Heart left ventricle (tissue), 16 donors: ENCODE measurements at regions not wholly inside any gene's neighbourhood (a gene's known extent, or its start where the extent isn't known, plus 50 kb on each side); places are given as distances from the start of the nearest gene placed in this dataset.

Experiments used
- ATAC-seq, 4 donors: fragments of 200-7000 bp; cut with Tn5 transposase; one replicate each; pipeline ENCODE4 v1.9.1; 2020 to 2022; ENCODE audit warnings: moderate library complexity in 4 of 4, mild to moderate bottlenecking in 3 of 4, moderate number of reproducible peaks in 1 of 4
- DNase-seq, 5 donors: peaks; one replicate each; pipeline ENCODE4 v3.0.0-alpha.2; 2020
- H3K27ac ChIP-seq, 12 donors: fragments of 200-600 bp; sonication (generic) in 4 of 12; one replicate each; pipeline versions ENCODE4 v1.5.0 to v1.8.0; 2016 to 2022; ENCODE audit warnings: mild to moderate bottlenecking in 2 of 12
- H3K27me3 ChIP-seq, 9 donors: fragments of 200-600 bp; sonication (generic) in 2 of 9; one replicate each; pipeline versions ENCODE4 v1.5.1 to v1.8.0; 2016 to 2022; ENCODE audit warnings: mild to moderate bottlenecking in 3 of 9
- H3K36me3 ChIP-seq, 9 donors: fragments of 200-600 bp; sonication (generic) in 2 of 9; one replicate each; pipeline versions ENCODE4 v1.5.0 to v1.8.0; 2018 to 2022; ENCODE audit warnings: mild to moderate bottlenecking in 2 of 9
- H3K4me1 ChIP-seq, 12 donors: fragments of 200-600 bp; sonication (generic) in 4 of 12; one replicate each; pipeline versions ENCODE4 v1.5.0 to v1.8.0; 2016 to 2022; ENCODE audit warnings: mild to moderate bottlenecking in 3 of 12
- H3K4me3 ChIP-seq, 12 donors: fragments of 200-600 bp; sonication (generic) in 4 of 12; one replicate each; pipeline versions ENCODE4 v1.5.0 to v1.8.0; 2017 to 2022; ENCODE audit warnings: mild to moderate bottlenecking in 9 of 12, moderate library complexity in 4 of 12
- H3K9me3 ChIP-seq, 12 donors: fragments of 200-600 bp; sonication (generic) in 4 of 12; one replicate each; pipeline versions ENCODE4 v1.5.0 to v1.8.0; 2016 to 2022; ENCODE audit warnings: mild to moderate bottlenecking in 1 of 12
- CTCF ChIP-seq, 12 donors: fragments of 200-600 bp; sonication (generic) in 4 of 12; IDR thresholded peaks; one replicate each; pipeline versions ENCODE4 v1.5.0 to v1.8.0; 2018 to 2022; ENCODE audit warnings: antibody characterized with exemption in 12 of 12, mild to moderate bottlenecking in 5 of 12
- POLR2A ChIP-seq, 2 donors: fragments of 450-650 bp; IDR thresholded peaks; one replicate each; pipeline ENCODE4 v1.6.1; 2017; ENCODE audit warnings: antibody characterized with exemption in 2 of 2, mild to moderate bottlenecking in 2 of 2, moderate library complexity in 2 of 2
- WGBS, 4 donors: extraction: QIAGEN DNeasy Blood & Tissue Kit in 2 of 4; methylation state at CpG; one replicate each; pipeline versions ENCODE4 v1.1.5 to v1.1.7; 2013 to 2018; 5-methylcytosine and 5-hydroxymethylcytosine counted together
- intact Hi-C, 10 donors: fragments of 100-400 bp; cut with DNase I; formaldehyde crosslinking; loops; one replicate each; pipeline versions ENCODE4 v1.11.1 to v1.14.2; 2022
- donor health status: ischemic (EF 13 %, LVEDD 7.1; RV severe dilation, severe dysfunction).
- donor health status: healthy with polysubstance abuse.
- donor health status: DM: no; HTN: yes; CAD: no.
- donor health status: DM: no; HTN: no; CAD: no.
- donor health status: ischemic (EF 25% LVEDD 6.9; RV normal size, moderate dysfunction).
- donor health status: ischemic (EF 25% LVEDD 5.7; RV mildly dilated, moderate dysfunction).
- donor health status: healthy.
- donor health status: DM: yes; HTN: yes; CAD: no.
- donor health status: ischemic (EF 35%, LVEDD 5.7; RV mildly dilated, moderate dysfunction).
- donor health status: nonischemic (EF 11% LVEDD 7.7; RV severe dilation, severe dysfunction).
- donor health status: DM: yes; HTN: yes; CAD: no.
- donor health status: PGD.
- donor health status: ischemic (EF 29% LVEDD 5.4; RV normal size, mild dysfunction).
- donor health status: nonischemic (EF 23%, LVEDD 6.1; RV moderate dilation, normal function).

GRCh38 chr10:55224007-55224781 is 423.2 kb upstream of the PCDH15 start:
- Histone ChIP-seq H3K4me1 (no peaks in the 10 kb centered on the region), H3K4me3 (no peak overlapping the region), H3K9me3 (no peaks in the 10 kb centered on the region), H3K27ac (no peak overlapping the region), H3K27me3 (no peaks in the 10 kb centered on the region), H3K36me3 (no peaks in the 10 kb centered on the region)
- intact Hi-C loops, result no loop called here
- 76 to 91% (median 86%) methylated on average over 5 of the region's 5 CpGs for WGBS, 4 donors
- ATAC-seq (no peak), DNase-seq (no peak)
- no peak for TF ChIP-seq CTCF (IDR thresholded peaks at IDR 0.05)
- no peak for TF ChIP-seq POLR2A (IDR thresholded peaks at IDR 0.05)

GRCh38 chr10:55223352-55223751 is 422.3 kb upstream of the PCDH15 start:
- TF ChIP-seq CTCF (IDR thresholded peaks at IDR 0.05) (no peak), POLR2A (IDR thresholded peaks at IDR 0.05) (no peak)
- Histone ChIP-seq H3K36me3 (no peaks in the 10 kb centered on the region), H3K4me3 (no peak overlapping the region), H3K27ac (no peak overlapping the region), H3K4me1 (no peaks in the 10 kb centered on the region), H3K9me3 (no peaks in the 10 kb centered on the region), H3K27me3 (no peaks in the 10 kb centered on the region)
- WGBS, 4 donors, result 82 to 92% (median 86%) methylated on average over 2 of the region's 2 CpGs
- no peak for DNase-seq
- intact Hi-C loops, result no loop called here
- ATAC-seq, result no peak

- H3K27ac ChIP-seq, result no peak overlapping the region
- H3K36me3 ChIP-seq, result no peaks in the 10 kb centered on the region
- no peak overlapping the region for H3K4me3 ChIP-seq
- intact Hi-C loops, result no loop called here
- no peaks in the 10 kb centered on the region for H3K27me3 ChIP-seq
- TF ChIP-seq POLR2A (IDR thresholded peaks at IDR 0.05), result no peak
- H3K4me1 ChIP-seq, result no peaks in the 10 kb centered on the region
- no peak for ATAC-seq
- no peak for DNase-seq
- no peaks in the 10 kb centered on the region for H3K9me3 ChIP-seq
These were observed 419.9 kb upstream of the PCDH15 start for GRCh38 chr10:55220975-55221374.

- WGBS, 4 donors, result 79 to 90% (median 81%) methylated on average over 1 of the region's 1 CpG
- ATAC-seq (no peak), DNase-seq (no peak)
- intact Hi-C loops, result no loop called here
- H3K4me3 ChIP-seq, result no peak overlapping the region
- H3K36me3 ChIP-seq, result no peaks in the 10 kb centered on the region
- no peaks in the 10 kb centered on the region for H3K27me3 ChIP-seq
- no peaks in the 10 kb centered on the region for H3K9me3 ChIP-seq
- no peaks in the 10 kb centered on the region for H3K4me1 ChIP-seq
- no peak overlapping the region for H3K27ac ChIP-seq
- no peak for TF ChIP-seq CTCF (IDR thresholded peaks at IDR 0.05)
These were observed 414.7 kb upstream of the PCDH15 start for GRCh38 chr10:55215699-55216098.

- Histone ChIP-seq H3K27ac (no peak overlapping the region), H3K4me1 (no peaks in the 10 kb centered on the region), H3K36me3 (no peaks in the 10 kb centered on the region), H3K9me3 (no peaks in the 10 kb centered on the region), H3K27me3 (no peaks in the 10 kb centered on the region), H3K4me3 (no peak overlapping the region)
- intact Hi-C loops, result no loop called here
- WGBS, 4 donors, result 85 to 90% (median 86%) methylated on average over 1 of the region's 1 CpG
- TF ChIP-seq CTCF (IDR thresholded peaks at IDR 0.05) (no peak), POLR2A (IDR thresholded peaks at IDR 0.05) (no peak)
- ATAC-seq, result no peak
- no peak for DNase-seq
These were observed 413.6 kb upstream of the PCDH15 start for GRCh38 chr10:55214608-55215007.
